B cell (primary cell): ENCODE measurements at regions not wholly inside any gene's neighbourhood (a gene's known extent, or its start where the extent isn't known, plus 50 kb on each side); places are given as distances from the start of the nearest gene placed in this dataset.

Experiments
- CTCF ChIP-seq: fragments of 200-600 bp; IDR thresholded peaks from one replicate; pipeline ENCODE4 v1.8.0; 2022; ENCODE audit warnings: antibody characterized with exemption, mild to moderate bottlenecking
- EZH2 ChIP-seq: IDR thresholded peaks from 2 replicates; pipeline ENCODE4 v1.6.1; 2012; ENCODE audit warnings: borderline replicate concordance, low read depth, mild to moderate bottlenecking, moderate library complexity, low read length; ENCODE audit not compliant: insufficient read depth, poor library complexity, severe bottlenecking

GRCh38 chr2:15791294-15791693 lies 149.1 kb upstream of the MYCN start:
- TF ChIP-seq CTCF (no peak), EZH2 (no peak)
